ENCODE measurements at regions not wholly inside any gene's neighbourhood (a gene's known extent, or its start where the extent isn't known, plus 50 kb on each side); places are given as distances from the start of the nearest gene placed in this dataset.

- ATAC-seq (ENCODE audit: insufficient number of reproducible peaks, low FRiP score, low read depth) (no peak), DNase-seq (ENCODE audit: low spot score) (no peak)
- Histone ChIP-seq H3K9me3 (no peaks in the 10 kb centered on the region), H3K4me3 (no peak overlapping the region), H3K27me3 (replicated peaks; ENCODE audit: insufficient read depth) (no peaks in the 10 kb centered on the region), H3K36me3 (no peaks in the 10 kb centered on the region), H3K27ac (no peak overlapping the region), H3K4me1 (ENCODE audit: control insufficient read depth in 1 of 2, low read depth in 2 of 2) (no peaks in the 10 kb centered on the region)
- TF ChIP-seq CTCF (IDR thresholded peaks at IDR 0.05): no peak
These were observed 343.1 kb downstream of the CDH11 start for GRCh38 chr16:64778777-64779176.

- ATAC-seq (ENCODE audit: insufficient number of reproducible peaks, low FRiP score, low read depth) (no peak), DNase-seq (ENCODE audit: low spot score) (no peak)
- TF ChIP-seq CTCF (IDR thresholded peaks at IDR 0.05): no peak
- H3K4me3 ChIP-seq: no peak overlapping the region
- no peaks in the 10 kb centered on the region for H3K9me3 ChIP-seq
- no peak overlapping the region for H3K27ac ChIP-seq
- no peaks in the 10 kb centered on the region for H3K36me3 ChIP-seq
- no peaks in the 10 kb centered on the region for H3K27me3 ChIP-seq (replicated peaks; ENCODE audit: insufficient read depth)
- H3K4me1 ChIP-seq (ENCODE audit: control insufficient read depth in 1 of 2, low read depth in 2 of 2): no peaks in the 10 kb centered on the region
These were observed 348.2 kb downstream of the CDH11 start for GRCh38 chr16:64773638-64774037.

GRCh38 chr16:64773184-64773583, 348.7 kb downstream of the CDH11 start:
- no peak for TF ChIP-seq CTCF (IDR thresholded peaks at IDR 0.05)
- no peak overlapping the region for H3K4me3 ChIP-seq
- no peaks in the 10 kb centered on the region for H3K4me1 ChIP-seq (ENCODE audit: control insufficient read depth in 1 of 2, low read depth in 2 of 2)
- ATAC-seq (ENCODE audit: insufficient number of reproducible peaks, low FRiP score, low read depth): no peak
- DNase-seq (ENCODE audit: low spot score): no peak
- H3K36me3 ChIP-seq: no peaks in the 10 kb centered on the region
- H3K27ac ChIP-seq: no peak overlapping the region
- H3K27me3 ChIP-seq (replicated peaks; ENCODE audit: insufficient read depth): no peaks in the 10 kb centered on the region
- H3K9me3 ChIP-seq: no peaks in the 10 kb centered on the region

- H3K4me1 ChIP-seq (ENCODE audit: control insufficient read depth in 1 of 2, low read depth in 2 of 2): no peaks in the 10 kb centered on the region
- no peaks in the 10 kb centered on the region for H3K9me3 ChIP-seq
- DNase-seq (ENCODE audit: low spot score): no peak
- no peaks in the 10 kb centered on the region for H3K36me3 ChIP-seq
- no peak overlapping the region for H3K27ac ChIP-seq
- no peak overlapping the region for H3K4me3 ChIP-seq
- no peak for ATAC-seq (ENCODE audit: insufficient number of reproducible peaks, low FRiP score, low read depth)
- no peaks in the 10 kb centered on the region for H3K27me3 ChIP-seq (replicated peaks; ENCODE audit: insufficient read depth)
- TF ChIP-seq CTCF (IDR thresholded peaks at IDR 0.05): no peak
These were observed 350.6 kb downstream of the CDH11 start for GRCh38 chr16:64771273-64771672.

GRCh38 chr16:64762211-64762610, 359.7 kb downstream of the CDH11 start:
- H3K27ac ChIP-seq: no peak overlapping the region
- H3K4me3 ChIP-seq: no peak overlapping the region
- H3K27me3 ChIP-seq (replicated peaks; ENCODE audit: insufficient read depth): no peaks in the 10 kb centered on the region
- H3K4me1 ChIP-seq (ENCODE audit: control insufficient read depth in 1 of 2, low read depth in 2 of 2): no peaks in the 10 kb centered on the region
- H3K9me3 ChIP-seq: no peaks in the 10 kb centered on the region
- TF ChIP-seq CTCF (IDR thresholded peaks at IDR 0.05): no peak
- ATAC-seq (ENCODE audit: insufficient number of reproducible peaks, low FRiP score, low read depth) (no peak), DNase-seq (ENCODE audit: low spot score) (no peak)
- no peaks in the 10 kb centered on the region for H3K36me3 ChIP-seq
